ENCODE measurements at regions not wholly inside any gene's neighbourhood (a gene's known extent, or its start where the extent isn't known, plus 50 kb on each side); places are given as distances from the start of the nearest gene placed in this dataset.

GRCh38 chr12:131598717-131599116 is 112.2 kb upstream of the SFSWAP start:
- DNase-seq (ENCODE audit: low read depth in 1 of 2, low spot score in 2 of 2) (no peak), FAIRE-seq (no peak)
- H3K4me2 ChIP-seq (ENCODE audit: insufficient read depth in 1 of 2, low read depth in 2 of 2, low read length in 2 of 2), result no peak overlapping the region
- no peak overlapping the region for H3K27ac ChIP-seq (ENCODE audit: low read depth, low read length)
- no peak overlapping the region for H2AFZ ChIP-seq (ENCODE audit: low read length)
- no peak overlapping the region for H4K8ac ChIP-seq (ENCODE audit: extremely low read depth, insufficient read depth, low read length)
- no peaks in the 10 kb centered on the region for H3K36me3 ChIP-seq (ENCODE audit: control insufficient read depth in 2 of 4, insufficient read depth in 4 of 4, low read length in 3 of 4)
- H2BK15ac ChIP-seq (ENCODE audit: low read length), result no peak overlapping the region
- no peaks in the 10 kb centered on the region for H3K4me1 ChIP-seq (replicated peaks in 1 of 4; ENCODE audit: control insufficient read depth in 3 of 4, insufficient read depth in 4 of 4, low read length in 3 of 4)
- no peak overlapping the region for H4K91ac ChIP-seq (replicated peaks; ENCODE audit: insufficient read length, low read length)
- H3K4ac ChIP-seq (replicated peaks; ENCODE audit: insufficient read length, low read depth, low read length), result no peak overlapping the region
- no peaks in the 10 kb centered on the region for H3K27me3 ChIP-seq (replicated peaks in 1 of 4; ENCODE audit: control insufficient read depth in 3 of 4, extremely low read depth in 1 of 4, insufficient read depth in 3 of 4, low read length in 3 of 4)
- CTCF ChIA-PET (ENCODE audit: partially characterized antibody), result interaction anchor here (0.9 to 1.6 kb wide), 4 partner anchors 11 to 483 kb away, joined by 3 to 5 read pairs (median 3); no protein-coding TSS in a partner anchor
- H2BK12ac ChIP-seq (ENCODE audit: low read depth, low read length), result no peak overlapping the region
- H3K14ac ChIP-seq (ENCODE audit: insufficient read length), result no peak overlapping the region
- no peaks in the 10 kb centered on the region for H3K23me2 ChIP-seq (ENCODE audit: low read depth, low read length)
- POLR2A ChIA-PET (ENCODE audit: partially characterized antibody), result no interaction called here
- H3K18ac ChIP-seq (ENCODE audit: extremely low read depth, low read length), result no peak overlapping the region
- H4K20me1 ChIP-seq (replicated peaks in 1 of 2; ENCODE audit: control insufficient read depth in 1 of 2, insufficient read depth in 2 of 2, low read length in 2 of 2), result no peaks in the 10 kb centered on the region
- no peak overlapping the region for H2BK120ac ChIP-seq (replicated peaks; ENCODE audit: low read depth, low read length)
- no peaks in the 10 kb centered on the region for H3K9me3 ChIP-seq (ENCODE audit: insufficient read depth in 2 of 2, low read depth in 1 of 2, low read length in 1 of 2)
- 88% methylated on average over 5 of the region's 5 CpGs; no CpG with 5 or more reads in 1 of the 2 experiments for WGBS, 2 experiments (ENCODE audit: extremely low coverage in 1 of 2, insufficient coverage in 1 of 2, insufficient read length in 1 of 2, insufficient replicate concordance in 2 of 2, low coverage in 1 of 2, low lambda C conversion rate in 2 of 2, missing lambda C conversion rate in 1 of 2)
- no peak overlapping the region for H2AK5ac ChIP-seq (ENCODE audit: low read depth, low read length)
- no peak overlapping the region for H3K4me3 ChIP-seq (ENCODE audit: extremely low read depth in 1 of 4, insufficient read depth in 2 of 4, low read depth in 3 of 4, low read length in 4 of 4)
- no peak overlapping the region for H3K56ac ChIP-seq (replicated peaks; ENCODE audit: insufficient read length, low read depth, low read length)
- no peaks in the 10 kb centered on the region for H3K79me1 ChIP-seq (ENCODE audit: low read depth, low read length)
- no peak overlapping the region for H2BK5ac ChIP-seq (ENCODE audit: low read depth, low read length)
- H3K9ac ChIP-seq (replicated peaks in 1 of 4; ENCODE audit: extremely low read depth in 1 of 4, low read depth in 3 of 4, low read length in 3 of 4), result no peak overlapping the region
- no peak overlapping the region for H2BK20ac ChIP-seq (ENCODE audit: low read length)
- no peak overlapping the region for H3K23ac ChIP-seq (ENCODE audit: insufficient read length)
- H3K79me2 ChIP-seq (ENCODE audit: control insufficient read depth in 1 of 2, insufficient read depth in 2 of 2, low read length in 2 of 2), result no peaks in the 10 kb centered on the region
- H4K5ac ChIP-seq (ENCODE audit: insufficient read length, low read depth, low read length), result no peak overlapping the region
- TF ChIP-seq SAP30 (IDR thresholded peaks at IDR 0.05; ENCODE audit: insufficient read depth, insufficient replicate concordance, low read length), result no peak
- no peak for TF ChIP-seq HDAC6 (IDR thresholded peaks at IDR 0.05; ENCODE audit: low read depth, low read length)
- TF ChIP-seq NRF1 (IDR thresholded peaks at IDR 0.05; ENCODE audit: low read depth, low read length), result no peak
- TF ChIP-seq KDM4A (IDR thresholded peaks at IDR 0.05; ENCODE audit: low read depth, low read length, severe bottlenecking), result no peak
- TF ChIP-seq TBP (IDR thresholded peaks at IDR 0.05; ENCODE audit: low read depth, low read length), result no peak
- TF ChIP-seq TCF12 (IDR thresholded peaks at IDR 0.05; ENCODE audit: low read depth, low read length), result no peak
- no peak for TF ChIP-seq USF2 (IDR thresholded peaks at IDR 0.05; ENCODE audit: low read length)
- no peak for TF ChIP-seq EP300 (IDR thresholded peaks at IDR 0.05; ENCODE audit: borderline replicate concordance in 1 of 2, low read depth in 2 of 2, low read length in 2 of 2)
- TF ChIP-seq ATF3 (IDR thresholded peaks at IDR 0.05; ENCODE audit: insufficient read depth, low read depth, low read length), result no peak
- no peak for TF ChIP-seq BCL11A (IDR thresholded peaks at IDR 0.05; ENCODE audit: low read depth in 2 of 2, low read length in 2 of 2)

Measured in H1 (cell line).